Cardiac fibroblast (primary cell): ENCODE measurements at regions not wholly inside any gene's neighbourhood (a gene's known extent, or its start where the extent isn't known, plus 50 kb on each side); places are given as distances from the start of the nearest gene placed in this dataset.

Source experiments
- DNase-seq, 2 donors: peaks; one replicate each; pipeline versions ENCODE4 v3.0.0 to v3.0.0-alpha.2; 2010; ENCODE audit warnings: low read depth in 2 of 2
- H3K4me3 ChIP-seq, 2 donors: replicated peaks in 1 of 2; 1 replicate in 1 of 2; 2 replicates in 1 of 2; pipeline ENCODE4 v1.5.1; 2011; ENCODE audit warnings: low read depth in 2 of 2, low read length in 2 of 2, mild to moderate bottlenecking in 2 of 2, moderate library complexity in 1 of 2
- TF ChIP-seq, protein P1 (sequence below): IDR thresholded peaks from one replicate; pipeline ENCODE4 v1.5.1; 2011; ENCODE audit warnings: low read depth, mild to moderate bottlenecking, low read length, inconsistent platforms

DNA sequence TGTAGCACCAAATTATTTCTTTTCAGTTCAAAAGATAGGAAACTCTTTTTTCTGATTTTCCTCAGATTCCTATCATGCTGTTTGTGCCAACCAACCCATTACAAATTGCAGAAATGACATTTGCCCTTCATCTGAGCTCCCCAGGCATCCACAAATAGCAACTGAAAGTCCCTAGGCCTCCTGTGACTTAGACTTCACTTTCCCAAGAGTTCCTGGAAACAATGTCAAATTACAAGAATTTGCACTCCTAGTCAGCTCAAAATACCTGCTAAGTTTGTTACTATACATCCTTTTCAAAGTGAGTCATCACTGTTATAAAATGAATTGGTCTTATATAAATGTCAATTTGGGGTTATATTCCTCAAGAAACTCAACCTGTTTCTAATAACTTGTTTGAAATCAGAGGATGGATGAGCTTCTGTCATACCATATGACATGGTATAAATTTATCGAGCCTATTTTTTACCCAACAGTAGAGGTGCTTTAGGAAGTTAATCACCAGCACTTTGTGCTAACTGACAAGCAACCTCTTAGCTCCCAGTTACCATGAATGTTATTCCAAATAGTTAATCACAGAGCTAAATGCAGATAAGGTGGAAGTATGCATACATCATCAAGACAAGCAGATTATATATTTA is 256.5 kb downstream of the HACE1 start:
- no peak for DNase-seq
- TF ChIP-seq, protein P1, sequence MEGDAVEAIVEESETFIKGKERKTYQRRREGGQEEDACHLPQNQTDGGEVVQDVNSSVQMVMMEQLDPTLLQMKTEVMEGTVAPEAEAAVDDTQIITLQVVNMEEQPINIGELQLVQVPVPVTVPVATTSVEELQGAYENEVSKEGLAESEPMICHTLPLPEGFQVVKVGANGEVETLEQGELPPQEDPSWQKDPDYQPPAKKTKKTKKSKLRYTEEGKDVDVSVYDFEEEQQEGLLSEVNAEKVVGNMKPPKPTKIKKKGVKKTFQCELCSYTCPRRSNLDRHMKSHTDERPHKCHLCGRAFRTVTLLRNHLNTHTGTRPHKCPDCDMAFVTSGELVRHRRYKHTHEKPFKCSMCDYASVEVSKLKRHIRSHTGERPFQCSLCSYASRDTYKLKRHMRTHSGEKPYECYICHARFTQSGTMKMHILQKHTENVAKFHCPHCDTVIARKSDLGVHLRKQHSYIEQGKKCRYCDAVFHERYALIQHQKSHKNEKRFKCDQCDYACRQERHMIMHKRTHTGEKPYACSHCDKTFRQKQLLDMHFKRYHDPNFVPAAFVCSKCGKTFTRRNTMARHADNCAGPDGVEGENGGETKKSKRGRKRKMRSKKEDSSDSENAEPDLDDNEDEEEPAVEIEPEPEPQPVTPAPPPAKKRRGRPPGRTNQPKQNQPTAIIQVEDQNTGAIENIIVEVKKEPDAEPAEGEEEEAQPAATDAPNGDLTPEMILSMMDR, result no peak
- no peak overlapping the region for H3K4me3 ChIP-seq

DNA sequence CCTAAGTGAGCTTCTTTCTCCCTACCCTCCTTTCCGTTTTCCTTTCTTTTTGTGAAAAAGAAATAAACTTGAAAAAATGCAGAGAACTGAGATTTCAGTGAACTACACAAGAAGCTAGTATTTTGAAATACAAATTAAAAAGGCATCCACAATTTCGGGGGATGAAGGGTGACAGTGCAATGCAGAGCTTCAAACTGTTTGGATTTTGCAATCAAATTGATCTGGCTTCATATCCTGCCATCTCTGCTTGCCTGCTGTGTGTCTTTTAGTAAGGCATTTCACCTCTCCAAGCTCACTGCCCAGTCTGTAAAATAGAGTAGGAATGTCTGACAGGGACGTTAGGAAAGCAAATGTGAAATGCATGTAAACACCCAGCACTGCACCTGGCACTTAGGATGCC is 258.0 kb downstream of the HACE1 start:
- TF ChIP-seq, protein P1, result no peak
- no peak overlapping the region for H3K4me3 ChIP-seq
- DNase-seq, result peak in 1 of 2 donors; percentile 20

DNA sequence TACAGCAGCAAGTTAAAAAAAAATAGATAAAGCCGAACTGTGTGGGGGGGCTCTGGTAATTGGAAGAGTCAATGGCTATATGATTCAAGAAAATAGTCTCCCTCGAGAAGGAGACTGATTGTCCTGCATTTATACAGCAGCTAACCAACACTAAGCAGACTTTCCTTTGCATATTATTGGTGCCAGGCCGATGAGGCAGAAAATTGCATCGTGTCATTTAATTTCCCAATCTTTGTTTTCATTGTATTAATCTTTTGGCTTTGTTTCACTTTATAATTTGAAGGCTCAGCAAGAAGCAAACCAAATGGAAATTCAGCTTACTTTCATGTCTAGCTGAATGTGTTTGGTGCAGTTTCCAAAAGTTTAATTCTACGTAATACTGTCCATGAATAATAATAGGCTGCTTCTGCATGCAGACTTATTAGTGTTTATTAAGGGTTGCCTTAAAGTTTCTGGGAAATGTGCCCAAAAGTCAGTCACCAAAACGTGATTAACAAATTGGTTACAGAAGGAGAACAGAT is 258.5 kb downstream of the HACE1 start:
- DNase-seq, result peak; percentile 45 to 74

DNA sequence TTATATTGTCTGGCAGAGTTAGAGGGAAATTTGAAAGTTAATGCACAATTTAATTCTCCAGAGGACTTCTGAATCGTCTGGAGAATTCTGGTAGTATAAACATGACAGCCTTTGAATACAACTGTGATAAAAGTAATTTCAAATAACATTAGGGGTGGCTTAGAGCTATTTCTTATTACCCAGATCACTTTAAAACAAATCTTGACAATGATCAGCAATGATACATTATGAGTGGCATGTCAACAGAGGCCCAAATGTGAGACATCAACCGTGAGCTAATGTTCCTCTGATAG is 259.1 kb downstream of the HACE1 start:
- TF ChIP-seq, protein P1, result no peak

More for the DNA sequence above, 258.5 kb downstream of the HACE1 start:
- H3K4me3 ChIP-seq, result no peak overlapping the region
- TF ChIP-seq, protein P1, result no peak

DNA sequence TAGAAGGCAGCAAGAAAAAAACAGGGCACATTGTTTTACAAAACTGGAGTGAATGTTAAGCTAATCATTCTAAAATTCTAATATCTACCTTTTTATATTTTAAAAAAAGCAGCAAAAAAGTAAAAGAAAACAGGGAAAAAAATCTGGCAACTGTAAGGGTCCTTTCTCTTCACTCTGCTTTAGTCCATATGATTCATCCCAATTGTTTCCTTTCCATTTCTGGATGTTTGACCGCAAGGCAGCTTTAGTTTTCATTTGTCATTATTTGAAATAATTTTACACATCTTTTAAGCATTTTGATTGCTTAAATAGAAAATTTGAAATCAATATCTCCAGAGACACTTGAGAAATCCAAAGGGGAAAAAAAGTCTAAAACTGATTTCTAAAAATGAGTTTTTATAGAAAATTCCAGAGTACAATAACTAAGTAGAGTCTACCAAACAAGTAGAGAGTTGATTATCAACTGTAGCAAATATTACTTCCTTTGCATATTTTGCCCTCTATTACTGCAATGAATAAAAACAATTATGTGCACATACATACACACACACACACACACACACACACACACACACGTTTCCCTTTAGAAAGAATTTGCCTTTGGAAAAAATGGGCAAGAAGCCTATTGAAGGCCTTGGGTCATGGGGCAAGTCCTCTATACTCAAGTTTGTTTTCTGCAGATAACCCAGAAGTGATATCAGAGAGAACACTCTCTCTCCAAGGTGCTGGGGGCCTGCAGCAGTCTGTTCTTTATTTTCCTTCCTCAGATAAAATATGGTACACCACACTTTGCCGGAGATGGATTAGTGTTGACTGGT is 259.7 kb downstream of the HACE1 start:
- no peak overlapping the region for H3K4me3 ChIP-seq
- TF ChIP-seq, protein P1, result no peak
- DNase-seq, result peak; percentile 58 to 62

More for the DNA sequence above, 259.1 kb downstream of the HACE1 start:
- no peak for DNase-seq
- no peak overlapping the region for H3K4me3 ChIP-seq

DNA sequence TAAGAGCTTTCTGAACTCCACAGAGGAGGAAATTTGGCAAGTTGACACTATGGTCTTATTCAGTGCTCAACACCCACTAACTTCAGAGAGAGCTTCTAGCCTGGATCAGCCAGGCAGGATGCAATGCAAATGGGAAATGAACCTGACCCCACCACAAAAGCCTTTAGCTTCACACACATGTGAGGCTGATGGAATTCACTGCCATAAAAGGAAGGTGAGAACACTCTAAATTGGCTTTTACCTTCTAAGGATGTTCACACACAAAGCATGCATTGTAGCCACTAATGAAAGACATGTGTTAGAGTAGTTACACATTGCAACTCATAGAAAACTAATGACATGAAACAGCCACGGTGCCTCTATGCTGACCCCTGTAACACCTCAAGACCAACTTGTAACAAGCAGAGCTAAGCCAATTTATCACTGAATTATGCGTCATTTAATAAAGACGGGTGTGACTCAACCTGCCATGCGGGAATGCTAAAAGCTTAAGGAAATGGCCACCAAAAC is 262.1 kb downstream of the HACE1 start:
- TF ChIP-seq, protein P1, result no peak
- no peak overlapping the region for H3K4me3 ChIP-seq
- peak; percentile 43 to 48 for DNase-seq
